ENCODE measurements at regions not wholly inside any gene's neighbourhood (a gene's known extent, or its start where the extent isn't known, plus 50 kb on each side); places are given as distances from the start of the nearest gene placed in this dataset.

GRCh38 chr12:77435446-77436091 lies 370.2 kb upstream of the E2F7 start:
- TF ChIP-seq YY1 (IDR thresholded peaks at IDR 0.05; ENCODE audit: insufficient read depth, insufficient read length) (no peak), SUZ12 (IDR thresholded peaks at IDR 0.05; ENCODE audit: extremely low read depth, insufficient read depth, insufficient read length) (no peak)

All from NT2/D1 (cell line).